Left ventricle myocardium inferior (tissue), 1 donor: ENCODE measurements at regions not wholly inside any gene's neighbourhood (a gene's known extent, or its start where the extent isn't known, plus 50 kb on each side); places are given as distances from the start of the nearest gene placed in this dataset.

Experiments used
- DNase-seq: peaks from one replicate; pipeline ENCODE4 v3.0.0-alpha.2; 2020
- H3K27ac ChIP-seq: fragments of 200-600 bp; replicated peaks from 2 replicates; pipeline ENCODE4 v1.8.0; 2021
- H3K27me3 ChIP-seq: fragments of 200-600 bp; 2 replicates; pipeline ENCODE4 v1.8.0; 2021; ENCODE audit warnings: low read depth
- H3K36me3 ChIP-seq: fragments of 200-600 bp; 2 replicates; pipeline ENCODE4 v1.8.0; 2021
- H3K4me1 ChIP-seq: fragments of 200-600 bp; 2 replicates; pipeline ENCODE4 v1.8.0; 2021
- H3K4me3 ChIP-seq: fragments of 200-600 bp; 2 replicates; pipeline ENCODE4 v1.8.0; 2021; ENCODE audit warnings: mild to moderate bottlenecking, moderate library complexity
- H3K9me3 ChIP-seq: fragments of 200-600 bp; replicated peaks from 2 replicates; pipeline ENCODE4 v1.8.0; 2021
- CTCF ChIP-seq: fragments of 200-600 bp; IDR thresholded peaks from 2 replicates; pipeline ENCODE4 v1.8.0; 2021; ENCODE audit warnings: antibody characterized with exemption, mild to moderate bottlenecking, borderline replicate concordance
- intact Hi-C: fragments of 100-400 bp; cut with micrococcal nuclease; formaldehyde crosslinking; loops from one replicate; pipeline ENCODE4 v1.11.0; 2022
- donor health status: DM: no; HTN: yes; CAD: no; lungs with severe emphysema.

DNA sequence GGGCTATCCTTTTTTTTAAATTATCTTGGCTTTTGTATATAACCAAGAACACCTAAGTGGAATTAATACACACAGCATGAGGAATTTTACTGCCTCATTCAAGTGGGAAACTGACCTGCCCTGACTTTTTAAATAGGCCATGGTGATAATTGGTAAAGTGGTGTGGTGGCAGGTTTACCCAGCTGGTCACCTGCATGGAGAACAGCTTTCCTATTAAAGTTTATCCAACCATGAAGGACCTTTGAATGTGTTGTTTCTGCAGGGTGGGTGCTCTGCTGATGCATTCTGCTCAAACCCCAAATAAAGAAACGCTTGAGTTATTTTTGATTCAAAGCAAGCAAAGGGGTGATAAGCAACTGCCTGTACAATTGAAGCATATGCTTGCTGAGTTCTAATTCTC, 261.0 kb upstream of the GRIN3A start:
- intact Hi-C loops, result no loop called here
- Histone ChIP-seq H3K9me3 (no peaks in the 10 kb centered on the region), H3K4me3 (no peak overlapping the region), H3K27me3 (no peaks in the 10 kb centered on the region), H3K27ac (no peak overlapping the region), H3K4me1 (no peaks in the 10 kb centered on the region), H3K36me3 (no peaks in the 10 kb centered on the region)
- TF ChIP-seq CTCF, result no peak
- DNase-seq, result no peak

DNA sequence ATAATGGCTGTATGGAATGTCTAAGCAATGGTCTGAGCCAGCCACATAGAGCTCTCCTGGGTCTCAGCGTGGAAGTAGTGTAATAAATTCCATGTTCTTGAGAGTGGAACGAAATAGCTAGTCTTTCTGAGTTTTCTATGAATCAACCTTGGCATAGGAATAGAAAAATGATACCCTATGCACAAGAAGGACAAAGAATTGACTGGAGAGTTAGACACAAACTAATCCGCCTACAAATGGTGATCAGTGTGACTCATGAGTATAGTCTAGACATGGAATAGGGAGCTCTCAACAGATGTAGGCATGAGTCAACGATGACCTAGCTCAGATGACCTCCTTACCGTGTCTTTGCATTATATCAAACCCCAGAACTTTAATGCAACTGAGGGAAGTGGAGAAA, 256.8 kb upstream of the GRIN3A start:
- intact Hi-C loops, result no loop called here
- TF ChIP-seq CTCF, result no peak
- Histone ChIP-seq H3K36me3 (no peaks in the 10 kb centered on the region), H3K4me1 (no peaks in the 10 kb centered on the region), H3K27ac (no peak overlapping the region), H3K27me3 (no peaks in the 10 kb centered on the region), H3K4me3 (no peak overlapping the region), H3K9me3 (no peaks in the 10 kb centered on the region)
- no peak for DNase-seq

- DNase-seq, result no peak
- TF ChIP-seq CTCF, result no peak
- Histone ChIP-seq H3K4me1 (no peaks in the 10 kb centered on the region), H3K36me3 (no peaks in the 10 kb centered on the region), H3K9me3 (no peaks in the 10 kb centered on the region), H3K4me3 (no peak overlapping the region), H3K27me3 (no peaks in the 10 kb centered on the region), H3K27ac (no peak overlapping the region)
- intact Hi-C loops, result no loop called here
These were observed 255.3 kb upstream of the GRIN3A start for GRCh38 chr9:101993771-101994170.

DNA sequence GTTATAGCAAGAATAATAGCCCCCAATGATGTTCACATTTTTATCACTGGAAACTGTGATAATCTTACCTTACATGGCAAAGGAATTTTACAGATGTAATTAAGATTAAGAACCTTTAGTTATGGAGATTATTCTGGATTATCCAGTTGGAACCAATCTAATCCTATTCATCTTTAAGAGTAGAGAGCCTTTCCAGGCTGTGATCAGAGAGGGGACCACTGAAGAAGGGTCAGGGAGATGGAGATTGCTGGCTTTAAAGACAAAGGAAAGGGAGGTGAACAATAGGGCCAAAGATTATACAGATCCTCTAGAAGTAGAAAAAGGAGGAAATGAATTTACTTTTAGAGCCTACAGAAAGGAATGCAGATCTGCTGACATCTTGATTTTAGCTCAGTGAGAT, 253.5 kb upstream of the GRIN3A start:
- no peaks in the 10 kb centered on the region for H3K4me1 ChIP-seq
- TF ChIP-seq CTCF, result no peak
- no peak for DNase-seq
- no peaks in the 10 kb centered on the region for H3K9me3 ChIP-seq
- H3K36me3 ChIP-seq, result no peaks in the 10 kb centered on the region
- H3K27me3 ChIP-seq, result no peaks in the 10 kb centered on the region
- intact Hi-C loops, result no loop called here
- no peak overlapping the region for H3K4me3 ChIP-seq
- no peak overlapping the region for H3K27ac ChIP-seq

DNA sequence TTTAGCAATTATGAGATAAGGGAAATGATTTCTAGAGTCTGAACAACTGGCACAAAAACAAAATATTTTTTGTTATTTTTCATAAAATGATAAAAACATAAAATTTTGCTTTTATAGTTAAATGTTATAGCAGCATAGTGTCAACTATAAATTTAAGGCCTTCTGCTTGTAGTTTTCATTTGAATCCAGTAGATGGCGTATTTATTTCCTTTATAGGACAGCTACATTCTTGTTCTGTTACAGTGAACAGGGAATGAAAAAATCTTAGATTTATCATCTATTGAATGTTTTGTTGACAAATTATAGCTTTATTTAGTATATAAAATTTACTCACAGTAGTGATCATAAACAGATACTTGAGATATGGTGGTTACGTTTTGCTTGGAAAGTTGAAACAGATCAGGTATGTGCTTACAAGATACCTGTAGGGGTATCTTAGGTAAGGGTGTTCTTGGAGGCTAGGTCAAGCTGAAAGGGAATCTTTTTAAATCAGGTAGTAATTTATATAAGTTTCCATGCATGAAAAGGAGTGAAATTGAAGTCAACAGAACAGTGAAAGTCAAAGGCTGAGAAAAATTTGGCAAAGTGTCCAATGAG, 239.3 kb upstream of the GRIN3A start:
- no peaks in the 10 kb centered on the region for H3K4me1 ChIP-seq
- no peak for DNase-seq
- no peak overlapping the region for H3K4me3 ChIP-seq
- intact Hi-C loops, result no loop called here
- no peaks in the 10 kb centered on the region for H3K36me3 ChIP-seq
- H3K9me3 ChIP-seq, result peaks cover 3% of the 10 kb centered on the region
- no peak overlapping the region for H3K27ac ChIP-seq
- TF ChIP-seq CTCF, result peak; percentile 71
- no peaks in the 10 kb centered on the region for H3K27me3 ChIP-seq
